Transverse colon (tissue), 4 donors: ENCODE measurements at regions not wholly inside any gene's neighbourhood (a gene's known extent, or its start where the extent isn't known, plus 50 kb on each side); places are given as distances from the start of the nearest gene placed in this dataset.

Experiments used
- DNase-seq: peaks from one replicate; pipeline ENCODE4 v3.0.0-alpha.2; 2019
- H3K27ac ChIP-seq, 4 donors: fragments of 200-600 bp; sonication (generic); 2 replicates each; pipeline ENCODE4 v1.5.1; 2016 to 2018; ENCODE audit warnings: inconsistent platforms in 4 of 4
- H3K27me3 ChIP-seq: fragments of 200-600 bp; sonication (generic); 2 replicates; pipeline ENCODE4 v1.5.1; 2017; ENCODE audit warnings: inconsistent platforms
- H3K36me3 ChIP-seq, 4 donors: fragments of 200-600 bp; sonication (generic); 2 replicates each; pipeline ENCODE4 v1.5.1; 2017 to 2019; ENCODE audit warnings: inconsistent platforms in 4 of 4
- H3K4me1 ChIP-seq, 4 donors: fragments of 200-600 bp; sonication (generic); 2 replicates each; pipeline ENCODE4 v1.5.1; 2017 to 2020; ENCODE audit warnings: inconsistent platforms in 4 of 4
- H3K4me3 ChIP-seq, 4 donors: fragments of 200-600 bp; sonication (generic); 1 replicate in 1 of 4; 2 replicates in 3 of 4; pipeline versions ENCODE4 v1.5.1 to v1.6.1; 2017 to 2019; ENCODE audit warnings: inconsistent platforms in 4 of 4
- H3K9me3 ChIP-seq, 2 donors: fragments of 200-600 bp; sonication (generic); 2 replicates each; pipeline ENCODE4 v1.5.1; 2017 to 2019; ENCODE audit warnings: inconsistent platforms in 2 of 2
- CTCF ChIP-seq, 5 experiments: fragments of 200-600 bp in 3 of 5; fragments of 450-650 bp in 2 of 5; sonication (generic) in 3 of 5; IDR thresholded peaks; 1 replicate in 2 of 5; 2 replicates in 3 of 5; pipeline ENCODE4 v1.5.1; 2016 to 2017; ENCODE audit warnings: antibody characterized with exemption in 5 of 5, inconsistent platforms in 3 of 5, mild to moderate bottlenecking in 2 of 5, moderate library complexity in 1 of 5
- EP300 ChIP-seq: sonication (generic); formaldehyde crosslinking; IDR thresholded peaks from one replicate; pipeline ENCODE4 v1.6.1; 2017; ENCODE audit warnings: antibody characterized with exemption, low read depth
- POLR2A ChIP-seq: fragments of 450-650 bp; IDR thresholded peaks from one replicate; pipeline ENCODE4 v1.6.1; 2016; ENCODE audit warnings: antibody characterized with exemption, mild to moderate bottlenecking, moderate library complexity
- POLR2AphosphoS5 ChIP-seq, 3 donors: sonication (generic); formaldehyde crosslinking; IDR thresholded peaks; one replicate each; pipeline ENCODE4 v1.6.1; 2016; ENCODE audit warnings: antibody characterized with exemption in 3 of 3
- WGBS, 2 donors: methylation state at CpG; one replicate each; pipeline ENCODE4 v1.1.5; 2018; ENCODE audit warnings: low coverage in 1 of 2; 5-methylcytosine and 5-hydroxymethylcytosine counted together
- in situ Hi-C, 4 donors: fragments of 200-750 bp; cut with MboI; loops; one replicate each; pipeline versions ENCODE4 v1.15.0 to v1.15.1; 2017; ENCODE audit warnings: low sequenced_read_pairs in 3 of 4, low pct_ligation_motif_present in 1 of 4, low pct_unique_long_range_greater_than_20kb in 1 of 4
- intact Hi-C: fragments of 100-400 bp; cut with DNase I; formaldehyde crosslinking; loops from one replicate; pipeline ENCODE4 v1.15.1; 2023; ENCODE audit warnings: low total_unique reads

- Histone ChIP-seq H3K36me3 (no peaks in the 10 kb centered on the region), H3K9me3 (peaks cover 0 to 7% of the 10 kb centered on the region in 2 donors), H3K27ac (no peak overlapping the region), H3K27me3 (no peaks in the 10 kb centered on the region), H3K4me1 (no peaks in the 10 kb centered on the region), H3K4me3 (no peak overlapping the region)
- intact Hi-C loops: no loop called here
- in situ Hi-C loops: no loop called here
- TF ChIP-seq CTCF (IDR thresholded peaks at IDR 0.05): no peak
- TF ChIP-seq EP300: no peak
- no peak for TF ChIP-seq POLR2A
- no peak for TF ChIP-seq POLR2AphosphoS5 (IDR thresholded peaks at IDR 0.05)
- DNase-seq: no peak
- WGBS, 2 donors: 83% methylated on average over 20 of the region's 20 CpGs; no CpG with 5 or more reads in 1 of the 2 donors
These were observed 223.0 kb downstream of the ZNF248 start for GRCh38 chr10:37634351-37634880.

GRCh38 chr10:37632641-37633040 is 224.8 kb downstream of the ZNF248 start:
- 82 to 84% methylated on average over 2 of the region's 2 CpGs for WGBS, 2 donors
- no peak for DNase-seq

GRCh38 chr10:37623506-37623905 is 233.9 kb downstream of the ZNF248 start:
- Histone ChIP-seq H3K4me1 (no peaks in the 10 kb centered on the region), H3K27ac (no peak overlapping the region), H3K36me3 (no peaks in the 10 kb centered on the region), H3K27me3 (no peaks in the 10 kb centered on the region), H3K9me3 (no peaks in the 10 kb centered on the region), H3K4me3 (no peak overlapping the region)
- in situ Hi-C loops (no loop called here), intact Hi-C loops (no loop called here)
- no peak for DNase-seq
- no peak for TF ChIP-seq POLR2AphosphoS5 (IDR thresholded peaks at IDR 0.05)
- no peak for TF ChIP-seq EP300
- no peak for TF ChIP-seq CTCF (IDR thresholded peaks at IDR 0.05)
- no peak for TF ChIP-seq POLR2A
- WGBS, 2 donors: 74 to 76% methylated on average over 5 of the region's 5 CpGs

More at GRCh38 chr10:37632641-37633040, 224.8 kb downstream of the ZNF248 start:
- in situ Hi-C loops: no loop called here
- Histone ChIP-seq H3K27me3 (no peaks in the 10 kb centered on the region), H3K4me1 (no peaks in the 10 kb centered on the region), H3K36me3 (no peaks in the 10 kb centered on the region), H3K9me3 (peaks cover 0 to 7% of the 10 kb centered on the region in 2 donors), H3K27ac (no peak overlapping the region), H3K4me3 (no peak overlapping the region)
- intact Hi-C loops: no loop called here
- TF ChIP-seq POLR2AphosphoS5 (IDR thresholded peaks at IDR 0.05) (no peak), POLR2A (no peak), CTCF (IDR thresholded peaks at IDR 0.05) (no peak), EP300 (no peak)

DNA sequence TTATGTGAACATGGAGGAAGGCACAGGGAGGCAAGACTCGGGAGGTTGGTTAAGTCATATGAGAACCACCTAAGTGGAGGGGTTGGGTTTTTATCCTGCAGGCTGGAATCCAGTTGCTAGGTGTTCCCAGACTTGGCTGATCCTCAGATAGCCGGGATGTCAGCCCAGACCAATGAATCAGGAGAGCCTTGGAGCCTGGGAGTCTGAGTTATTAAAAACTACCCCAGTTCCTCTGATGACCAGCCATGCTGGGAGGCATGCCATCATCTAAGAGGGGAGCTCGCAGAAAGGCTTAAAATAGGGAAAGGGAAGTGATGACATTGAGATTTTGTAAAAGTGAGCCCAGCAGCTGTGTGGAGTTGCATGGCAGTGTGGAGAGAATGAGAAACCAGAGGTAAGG is 238.1 kb downstream of the ZNF248 start:
- Histone ChIP-seq H3K27me3 (no peaks in the 10 kb centered on the region), H3K9me3 (peaks cover 0 to 9% of the 10 kb centered on the region in 2 donors), H3K4me1 (no peaks in the 10 kb centered on the region), H3K36me3 (no peaks in the 10 kb centered on the region), H3K4me3 (no peak overlapping the region), H3K27ac (no peak overlapping the region)
- WGBS, 2 donors: 41% methylated on average over 3 of the region's 3 CpGs; no CpG with 5 or more reads in 1 of the 2 donors
- DNase-seq: no peak
- intact Hi-C loops (no loop called here), in situ Hi-C loops (no loop called here)
- no peak for TF ChIP-seq EP300
- TF ChIP-seq POLR2AphosphoS5 (IDR thresholded peaks at IDR 0.05): no peak
- no peak for TF ChIP-seq POLR2A
- no peak for TF ChIP-seq CTCF (IDR thresholded peaks at IDR 0.05)
